HG02840 (cell line): ENCODE measurements at regions not wholly inside any gene's neighbourhood (a gene's known extent, or its start where the extent isn't known, plus 50 kb on each side); places are given as distances from the start of the nearest gene placed in this dataset.
"Not testable (repeated sequence)": the region's sequence is repeated elsewhere in the genome, so short reads cannot be mapped to it uniquely, and the experiment has no call there.

Experiments
- ATAC-seq: cut with Tn5 transposase; IDR thresholded peaks from one replicate; pipeline ENCODE4 v1.9.1; 2021; ENCODE audit warnings: mild to moderate bottlenecking, moderate library complexity, moderate number of reproducible peaks; ENCODE audit not compliant: unreplicated experiment, low FRiP score

DNA sequence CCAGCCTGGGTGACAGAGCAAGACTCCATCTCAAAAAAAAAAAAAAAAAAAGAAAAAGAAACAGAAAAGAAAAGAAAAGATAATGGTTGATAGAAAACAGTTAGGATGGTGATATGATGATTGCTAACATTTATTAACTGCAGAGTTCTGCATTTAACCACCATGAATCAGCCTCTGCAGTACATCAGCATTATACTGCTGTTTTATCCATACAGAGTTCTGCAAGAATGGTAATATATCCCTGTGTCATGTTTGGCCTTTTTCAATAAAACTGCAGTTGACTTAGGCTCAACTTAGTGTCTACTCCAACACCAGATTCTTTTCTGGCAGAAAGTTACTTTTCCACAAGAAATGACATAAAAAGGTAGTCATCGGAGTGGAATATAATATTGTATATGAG is 62.6 kb downstream of the DUSP6 start:
- no peak for ATAC-seq

GRCh38 chr12:89288959-89289358 is 63.3 kb downstream of the DUSP6 start:
- ATAC-seq, result no peak

DNA sequence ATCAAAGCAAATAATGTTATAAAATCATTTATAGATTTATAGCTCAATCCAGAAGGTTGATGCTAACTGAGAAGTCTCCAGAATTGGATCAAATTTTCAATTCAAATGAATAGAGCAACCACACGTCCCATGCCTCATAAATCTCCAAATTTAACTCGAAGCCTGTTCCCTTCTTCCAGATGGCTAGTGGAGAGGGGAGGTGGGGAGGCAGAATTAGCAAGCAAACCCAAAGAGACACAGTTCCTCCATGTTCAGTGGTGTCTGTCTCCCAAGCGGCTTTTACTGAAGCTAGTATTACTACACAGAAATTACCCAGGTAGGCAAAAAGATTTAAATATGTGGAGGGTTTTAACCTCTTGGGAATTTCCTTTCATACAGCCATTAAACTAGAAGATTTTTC is 65.8 kb downstream of the DUSP6 start:
- ATAC-seq, result no peak

- ATAC-seq, result no peak
Observed at GRCh38 chr12:89281539-89281867, 70.8 kb downstream of the DUSP6 start.

- no peak for ATAC-seq
Observed at GRCh38 chr12:89280833-89281538, 71.3 kb downstream of the DUSP6 start.

- ATAC-seq, result no peak
Observed at GRCh38 chr12:89279499-89279898, 72.8 kb downstream of the DUSP6 start.

DNA sequence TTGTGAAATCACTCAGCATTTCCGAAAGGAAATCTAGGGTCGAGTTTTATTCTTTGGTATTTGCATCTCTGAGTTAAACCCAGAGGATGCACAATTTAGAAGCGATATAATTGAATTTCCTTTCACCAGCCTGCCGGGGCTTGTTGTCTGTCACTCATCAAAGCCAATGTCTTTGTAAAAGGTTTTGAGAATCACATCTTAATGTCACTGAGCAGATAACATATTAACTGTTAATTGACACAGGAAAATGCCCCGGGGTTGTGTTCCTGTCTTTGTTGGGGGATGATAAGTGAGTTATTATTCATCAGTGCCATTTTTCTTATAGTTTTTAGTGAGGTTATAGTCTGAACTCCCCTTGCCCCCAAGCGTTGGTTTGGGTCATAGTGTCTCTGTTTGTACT is 73.4 kb downstream of the DUSP6 start:
- ATAC-seq, result no peak

- no peak for ATAC-seq
Observed at GRCh38 chr12:89278169-89278568, 74.1 kb downstream of the DUSP6 start.

GRCh38 chr12:89276860-89277259 is 75.4 kb downstream of the DUSP6 start:
- ATAC-seq, result no peak

DNA sequence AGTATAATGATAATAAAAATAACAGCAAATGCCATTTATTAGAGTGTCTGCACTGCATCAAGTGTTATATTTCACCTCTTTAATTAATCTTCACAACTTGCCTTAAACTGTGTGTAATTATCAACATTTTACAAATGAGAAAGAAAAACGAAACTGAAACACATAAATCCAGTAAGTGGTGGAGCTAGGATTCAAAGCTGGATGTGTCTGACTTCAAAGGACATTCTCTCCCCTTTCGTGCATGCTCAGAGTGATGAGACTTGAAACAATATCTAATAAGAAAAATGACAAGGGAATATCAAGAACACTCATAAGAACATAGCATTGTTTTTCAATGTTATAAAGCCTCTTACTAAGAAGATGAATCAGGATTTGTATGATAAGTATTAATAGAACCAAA is 78.8 kb downstream of the DUSP6 start:
- no peak for ATAC-seq

GRCh38 chr12:89270548-89270947 is 81.8 kb downstream of the DUSP6 start:
- no peak for ATAC-seq

- ATAC-seq, result no peak
Observed at GRCh38 chr12:89269174-89269573, 83.1 kb downstream of the DUSP6 start.

DNA sequence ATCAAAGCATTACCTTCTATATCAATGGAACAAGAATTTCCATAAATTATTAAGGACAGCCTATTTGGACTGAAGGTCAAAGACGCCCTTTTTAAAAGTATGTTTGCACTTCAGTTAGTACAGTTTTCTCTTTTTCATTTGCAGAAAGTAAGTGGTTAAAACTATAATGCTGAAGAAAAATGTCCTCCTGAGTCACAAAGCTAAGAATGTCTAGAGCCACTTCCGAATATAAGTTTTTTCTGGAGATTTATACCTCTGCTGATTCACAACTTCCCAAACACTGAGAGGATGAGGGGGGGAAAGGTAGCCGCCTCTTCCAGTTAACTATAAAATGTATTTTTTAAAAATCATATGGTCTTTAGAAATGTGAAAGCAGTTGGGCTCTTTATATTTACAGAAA is 84.9 kb downstream of the DUSP6 start:
- no peak for ATAC-seq

GRCh38 chr12:89266574-89267188 is 85.6 kb downstream of the DUSP6 start:
- not testable (repeated sequence) for ATAC-seq

GRCh38 chr12:89264837-89265236 is 87.5 kb downstream of the DUSP6 start:
- ATAC-seq, result no peak

DNA sequence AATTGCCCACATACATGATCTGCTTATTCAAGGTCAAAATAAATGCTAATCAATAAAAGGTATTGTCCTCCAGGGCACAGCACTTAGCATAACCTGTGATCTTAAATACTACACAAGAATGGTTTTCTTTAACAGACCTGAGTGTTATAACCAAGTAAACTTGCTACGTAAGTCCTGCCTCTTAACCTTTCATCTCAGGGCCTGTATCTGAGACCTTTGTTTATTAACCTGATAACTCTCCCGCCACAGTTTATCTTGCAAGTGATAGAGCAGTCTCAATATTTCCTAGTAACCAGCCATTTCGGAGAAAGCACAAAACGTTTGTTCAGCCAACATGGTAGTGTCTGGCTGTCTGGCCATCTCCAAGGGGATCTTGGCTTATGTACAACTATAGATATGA is 88.4 kb downstream of the DUSP6 start:
- ATAC-seq, result no peak

DNA sequence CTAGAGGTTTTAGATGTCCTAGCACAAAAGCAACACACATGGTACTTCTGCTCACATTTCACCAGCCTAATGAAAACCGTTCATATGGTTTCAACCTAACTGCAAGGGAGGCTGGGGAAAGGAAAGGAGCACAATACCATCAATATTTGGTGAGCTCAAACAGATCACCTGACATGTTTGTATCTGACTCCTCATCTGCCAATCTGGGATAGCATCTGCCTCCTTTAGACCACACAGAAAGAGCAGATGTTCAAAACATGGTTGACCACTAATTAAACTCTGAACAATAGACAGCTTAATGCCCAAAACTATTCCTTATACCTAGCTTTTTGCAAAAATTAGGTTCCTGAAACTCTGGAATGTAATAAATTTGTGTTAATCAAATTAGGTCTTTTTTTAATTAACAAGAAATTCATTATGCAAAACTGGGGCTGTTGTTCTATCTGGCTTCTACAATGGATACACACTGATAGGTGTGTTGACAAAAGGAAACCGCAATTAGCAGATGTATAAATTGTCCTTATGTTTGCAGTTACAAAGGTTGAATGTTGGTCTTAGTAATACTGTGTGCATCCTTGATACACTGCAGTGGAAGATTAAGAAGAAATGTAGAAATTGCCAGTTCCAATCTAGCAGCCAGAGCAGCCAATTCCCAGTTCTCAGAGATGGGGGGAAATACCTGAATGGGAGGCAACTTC is 89.3 kb downstream of the DUSP6 start:
- no peak for ATAC-seq

DNA sequence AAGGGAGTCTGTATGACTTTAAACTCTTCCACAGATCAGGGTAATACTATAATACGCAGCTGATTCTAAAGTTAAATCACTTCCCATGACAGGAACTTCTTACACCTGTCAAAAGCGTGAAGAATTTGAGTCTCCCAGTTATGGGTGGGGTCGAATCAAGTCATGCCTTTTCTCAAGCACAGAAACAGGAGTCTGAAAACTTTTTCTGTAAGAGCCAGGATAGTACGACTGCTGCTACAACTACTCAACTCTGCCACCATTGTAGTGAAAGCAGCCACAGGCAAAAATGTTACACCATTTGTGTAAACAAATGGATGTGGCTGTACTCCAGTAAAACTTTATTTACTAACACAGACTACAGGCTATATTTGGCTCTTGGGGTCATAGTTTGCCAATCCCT is 90.3 kb downstream of the DUSP6 start:
- no peak for ATAC-seq

DNA sequence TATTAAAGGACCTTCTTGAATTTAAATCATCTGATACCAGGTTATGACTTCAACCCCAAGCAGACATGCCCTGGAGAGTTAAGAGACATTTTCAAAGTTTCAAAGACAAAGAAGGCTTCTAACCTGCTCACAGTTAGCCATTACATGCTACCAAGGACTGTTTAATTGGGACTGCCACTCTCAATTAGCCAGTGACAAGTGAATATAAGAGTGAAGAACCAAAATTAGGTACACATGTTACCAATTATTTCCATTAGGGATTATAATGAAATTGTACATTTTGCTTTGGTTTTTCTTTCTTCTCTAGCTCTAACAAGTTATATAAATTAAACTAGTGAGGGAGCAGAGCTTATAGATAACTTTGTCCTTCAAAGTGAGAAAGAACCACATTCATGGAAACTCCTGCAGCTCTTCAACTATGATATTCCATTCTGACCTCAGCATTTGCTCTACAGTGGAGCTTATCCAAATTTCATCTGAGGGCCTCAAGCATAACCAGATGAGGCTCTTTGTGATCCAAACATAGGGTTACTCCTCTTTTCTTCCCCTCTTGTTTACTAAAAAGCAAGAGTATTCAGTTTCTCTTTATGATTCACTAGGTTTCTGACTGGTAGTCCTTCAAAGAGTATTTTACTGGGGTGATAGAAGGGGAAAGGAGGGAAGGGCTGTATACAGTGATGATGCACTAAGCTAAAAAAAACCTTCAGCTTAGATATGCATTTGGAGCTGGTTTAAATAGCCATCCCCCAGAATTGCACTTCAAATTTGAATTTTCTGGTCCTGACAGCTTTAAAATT is 91.3 kb downstream of the DUSP6 start:
- no peak for ATAC-seq

DNA sequence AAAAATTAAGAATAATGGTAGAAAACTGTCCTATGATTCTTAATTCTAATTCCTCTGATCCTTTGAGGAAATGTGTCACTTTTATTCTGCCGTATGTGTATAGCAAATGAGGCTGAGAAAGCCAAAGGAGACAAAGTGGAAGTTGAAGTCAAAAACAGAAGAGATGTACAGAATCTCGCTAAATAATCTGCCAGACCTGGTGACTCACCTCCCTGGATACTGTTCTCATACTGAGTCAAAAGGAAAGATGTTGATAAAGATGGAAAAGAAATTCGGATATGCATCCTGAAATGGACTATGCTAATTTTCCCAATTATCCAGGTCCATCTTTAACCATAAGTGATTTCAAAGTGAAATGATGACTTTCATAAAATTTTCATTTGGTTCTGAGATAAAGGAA is 92.5 kb downstream of the DUSP6 start:
- no peak for ATAC-seq
